Naive thymus-derived CD8-positive, alpha-beta T cell (primary cell): ENCODE measurements at regions not wholly inside any gene's neighbourhood (a gene's known extent, or its start where the extent isn't known, plus 50 kb on each side); places are given as distances from the start of the nearest gene placed in this dataset.
"Not testable (repeated sequence)": the region's sequence is repeated elsewhere in the genome, so short reads cannot be mapped to it uniquely, and the experiment has no call there.

ENCODE experiments used
- ATAC-seq, 2 donors: fragments of 150-1000 bp; cut with Tn5 transposase in 1 of 2; sonication (Bioruptor Pico), chemical (Tn5 transposase) in 1 of 2; 1 replicate in 1 of 2; 2 replicates in 1 of 2; pipeline ENCODE4 v1.10.0; 2021; ENCODE audit warnings: mild to moderate bottlenecking in 2 of 2, moderate library complexity in 2 of 2
- POLR2A ChIA-PET: fragments of 350-600 bp; sonication (Branson Sonifier 250); formaldehyde crosslinking; loops from one replicate; lab custom pipeline; 2021; ENCODE audit warnings: antibody characterized with exemption; lab: Charles Lee
- DNase-seq, 10 donors: peaks; one replicate each; pipeline versions ENCODE4 v3.0.0 to v3.0.0-alpha.2; 2020 to 2022
- H3K27ac Mint-ChIP-seq, 10 donors: one replicate each; pipeline ENCODE4 v1.8.0; 2020 to 2022; ENCODE audit warnings: mild to moderate bottlenecking in 10 of 10, mixed read lengths in 10 of 10, moderate library complexity in 4 of 10, inconsistent platforms in 1 of 10
- H3K27me3 Mint-ChIP-seq, 5 donors: one replicate each; pipeline ENCODE4 v1.8.0; 2021 to 2022; ENCODE audit warnings: mixed read lengths in 5 of 5
- H3K36me3 Mint-ChIP-seq, 3 donors: one replicate each; pipeline ENCODE4 v1.8.0; 2020 to 2022; ENCODE audit warnings: mixed read lengths in 3 of 3, mild to moderate bottlenecking in 2 of 3, inconsistent platforms in 1 of 3
- H3K4me1 Mint-ChIP-seq, 4 donors: one replicate each; pipeline ENCODE4 v1.8.0; 2021 to 2022; ENCODE audit warnings: mixed read lengths in 4 of 4
- H3K4me3 Mint-ChIP-seq, 10 donors: one replicate each; pipeline ENCODE4 v1.8.0; 2020 to 2022; ENCODE audit warnings: mild to moderate bottlenecking in 10 of 10, mixed read lengths in 10 of 10, moderate library complexity in 6 of 10, inconsistent platforms in 1 of 10
- H3K9me3 Mint-ChIP-seq, 9 donors: one replicate each; pipeline ENCODE4 v1.8.0; 2020 to 2022; ENCODE audit warnings: mixed read lengths in 9 of 9, mild to moderate bottlenecking in 3 of 9, inconsistent platforms in 1 of 9, moderate library complexity in 1 of 9

DNA sequence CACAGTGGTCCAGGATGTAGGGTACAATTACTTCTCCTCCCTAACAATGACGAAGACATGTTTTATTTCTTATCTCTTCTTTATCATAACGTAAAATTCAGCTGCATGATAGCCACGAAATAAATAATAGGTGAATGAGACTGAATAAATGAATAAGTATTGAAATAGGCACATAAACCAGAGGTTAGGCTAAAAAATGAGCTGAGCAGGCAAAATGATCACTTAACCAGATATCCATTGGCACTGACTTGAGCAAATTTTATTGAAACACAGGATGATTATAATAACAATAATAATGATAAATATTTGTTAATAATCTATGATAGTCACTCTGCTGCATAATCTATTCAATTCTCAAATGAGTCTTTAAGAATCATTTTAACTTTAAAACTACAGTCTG is 506.9 kb upstream of the ZNF804A start:
- POLR2A ChIA-PET, result no interaction called here
- Mint-ChIP-seq H3K4me1 (no peaks in the 10 kb centered on the region), H3K9me3 (peaks cover 0 to 22% (median 6%) of the 10 kb centered on the region in 9 donors), H3K36me3 (no peaks in the 10 kb centered on the region), H3K27me3 (no peaks in the 10 kb centered on the region), H3K4me3 (no peak overlapping the region), H3K27ac (no peak overlapping the region)
- DNase-seq (no peak), ATAC-seq (no peak)

DNA sequence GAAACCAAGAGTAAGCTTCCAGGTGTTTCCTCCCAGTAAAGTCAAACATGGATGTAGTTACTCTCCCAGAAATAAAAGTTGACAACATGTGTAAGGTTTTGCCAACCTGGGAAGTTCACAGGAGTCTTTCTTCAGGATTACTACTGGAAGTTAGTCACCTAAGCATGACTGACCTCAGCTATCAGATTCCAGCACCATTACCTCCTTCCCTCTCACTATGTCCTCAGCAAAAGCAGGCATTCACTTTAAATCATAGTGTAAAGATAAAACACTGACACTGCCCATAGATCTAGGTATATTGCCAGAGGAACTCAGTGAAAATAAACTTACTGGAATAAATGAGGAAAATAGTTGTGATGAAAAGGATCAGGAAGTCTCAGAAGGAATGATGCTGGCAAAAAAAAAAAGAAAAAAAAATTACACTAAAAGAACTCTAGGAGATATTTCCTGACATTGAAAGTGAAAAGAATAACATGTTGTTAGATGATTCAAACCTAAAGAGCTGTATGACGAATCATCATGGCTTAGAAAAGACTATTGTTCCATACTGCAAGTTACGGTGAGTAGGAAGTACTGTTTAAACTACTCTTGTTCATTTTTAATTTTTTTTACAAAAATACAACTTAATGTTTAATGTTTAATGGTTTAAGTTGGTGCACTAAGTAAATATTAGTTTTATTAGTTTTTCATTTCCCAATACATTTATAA is 484.5 kb upstream of the ZNF804A start:
- no peaks in the 10 kb centered on the region for H3K36me3 Mint-ChIP-seq
- H3K27me3 Mint-ChIP-seq, result no peaks in the 10 kb centered on the region
- DNase-seq (no peak), ATAC-seq (no peak)
- POLR2A ChIA-PET, result no interaction called here
- no peak overlapping the region for H3K27ac Mint-ChIP-seq
- peaks cover 0 to 9% (median 6%) of the 10 kb centered on the region in 9 donors for H3K9me3 Mint-ChIP-seq
- H3K4me1 Mint-ChIP-seq, result no peaks in the 10 kb centered on the region
- H3K4me3 Mint-ChIP-seq, result no peak overlapping the region

DNA sequence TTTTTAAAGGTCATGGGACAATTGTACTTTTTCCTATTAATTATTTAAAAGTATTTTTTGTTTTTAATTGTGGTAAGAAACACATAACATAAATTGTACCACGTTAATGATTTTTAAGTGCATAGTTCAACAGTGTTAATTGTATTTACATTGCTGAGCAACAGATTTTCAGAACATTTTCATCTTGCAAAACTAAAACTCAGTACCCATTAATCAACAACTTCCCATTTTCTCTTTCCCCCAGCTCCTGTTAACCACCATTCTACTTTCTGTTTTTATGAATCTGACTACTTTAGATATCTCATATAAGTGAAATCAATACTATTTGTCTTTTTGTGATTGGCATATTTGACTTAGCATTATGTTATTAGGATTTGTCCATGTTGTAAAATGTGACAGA is 483.9 kb upstream of the ZNF804A start:
- Mint-ChIP-seq H3K27ac (no peak overlapping the region), H3K27me3 (no peaks in the 10 kb centered on the region), H3K9me3 (peaks cover 0 to 9% (median 5%) of the 10 kb centered on the region in 9 donors), H3K4me3 (no peak overlapping the region), H3K36me3 (no peaks in the 10 kb centered on the region), H3K4me1 (no peaks in the 10 kb centered on the region)
- POLR2A ChIA-PET, result no interaction called here
- DNase-seq, result no peak
- no peak for ATAC-seq

DNA sequence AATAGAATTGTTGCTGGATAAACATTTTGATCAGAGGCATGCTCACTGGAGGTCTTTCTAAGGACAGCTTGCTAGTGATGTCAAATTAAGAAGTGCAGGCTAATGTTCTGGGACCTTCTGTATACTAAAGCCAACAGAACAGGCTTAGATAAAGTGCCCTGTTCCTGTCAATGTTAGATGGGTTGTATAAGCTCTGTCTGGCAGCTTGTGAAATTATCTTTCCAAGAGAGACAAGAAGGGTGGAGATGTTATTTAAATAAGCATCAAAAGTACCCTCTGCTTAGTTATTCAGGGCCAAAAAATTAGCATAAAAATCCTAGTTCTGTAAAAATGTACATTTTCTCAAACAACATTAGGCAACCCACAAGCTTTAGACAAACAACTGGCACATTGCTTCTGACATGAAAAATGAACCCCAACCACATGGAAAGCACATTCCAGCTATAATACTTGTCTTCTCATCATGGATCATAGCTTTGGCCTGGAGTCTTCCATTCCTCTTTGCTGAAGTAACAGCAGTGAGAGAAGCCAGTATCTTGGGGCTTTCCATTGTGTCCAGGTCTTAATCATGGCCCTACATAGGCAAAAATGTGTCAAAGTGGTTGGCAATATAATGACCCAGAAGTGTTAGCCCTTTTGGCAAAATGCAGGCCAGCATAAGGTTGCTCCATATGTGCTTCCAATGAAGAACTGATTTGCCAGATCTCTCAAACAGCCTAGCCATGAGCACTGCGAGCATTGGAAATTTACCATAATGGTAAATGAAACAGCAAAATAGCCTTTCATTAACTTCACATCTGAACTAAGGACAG is 478.1 kb upstream of the ZNF804A start:
- no peaks in the 10 kb centered on the region for H3K27me3 Mint-ChIP-seq
- no peaks in the 10 kb centered on the region for H3K36me3 Mint-ChIP-seq
- peaks cover 0 to 11% (median 5%) of the 10 kb centered on the region in 9 donors for H3K9me3 Mint-ChIP-seq
- H3K27ac Mint-ChIP-seq, result no peak overlapping the region
- ATAC-seq (no peak), DNase-seq (no peak)
- H3K4me3 Mint-ChIP-seq, result no peak overlapping the region
- POLR2A ChIA-PET, result no interaction called here
- no peaks in the 10 kb centered on the region for H3K4me1 Mint-ChIP-seq

DNA sequence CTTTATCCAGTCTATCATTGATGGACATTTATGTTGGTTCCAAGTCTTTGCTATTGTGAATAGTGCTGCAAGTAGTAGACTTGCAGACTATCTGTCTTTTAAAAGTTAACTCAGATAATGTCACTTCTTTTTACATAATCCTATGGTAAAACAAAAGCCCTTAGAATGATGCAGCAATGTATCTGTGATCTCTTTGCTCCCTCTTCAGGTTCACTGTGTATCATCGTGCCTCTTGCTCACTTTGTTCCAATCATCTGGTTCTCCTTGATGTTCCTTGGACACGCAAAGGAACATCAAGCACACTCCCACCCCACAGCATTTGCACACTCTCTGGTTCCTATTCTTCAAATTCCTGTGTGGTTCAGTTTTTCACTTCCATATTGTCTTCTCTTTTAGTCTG is 472.5 kb upstream of the ZNF804A start:
- DNase-seq (no peak), ATAC-seq (no peak)
- no peaks in the 10 kb centered on the region for H3K27me3 Mint-ChIP-seq
- H3K4me1 Mint-ChIP-seq, result no peaks in the 10 kb centered on the region
- no peak overlapping the region for H3K4me3 Mint-ChIP-seq
- H3K9me3 Mint-ChIP-seq, result peaks cover 0 to 18% (median 4%) of the 10 kb centered on the region in 9 donors
- no peaks in the 10 kb centered on the region for H3K36me3 Mint-ChIP-seq
- POLR2A ChIA-PET, result no interaction called here
- no peak overlapping the region for H3K27ac Mint-ChIP-seq

DNA sequence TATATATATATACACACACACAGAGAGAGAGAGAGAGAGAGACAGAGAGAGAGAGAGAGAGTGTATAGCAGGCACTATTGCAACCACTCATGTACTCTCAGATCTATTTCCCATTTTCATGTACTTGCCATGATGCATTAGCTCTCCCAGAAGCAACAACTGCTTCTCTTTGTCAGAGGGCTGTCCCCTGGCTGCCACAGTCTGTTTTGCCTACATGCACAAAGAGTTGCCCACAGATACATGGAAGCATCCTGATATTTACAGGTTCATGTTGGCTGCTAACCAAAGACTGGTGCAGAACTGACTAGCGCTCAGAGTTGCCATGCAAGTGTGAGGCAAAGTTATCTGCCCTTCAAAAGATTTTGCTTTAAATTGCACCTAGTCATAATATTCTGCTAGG is 469.3 kb upstream of the ZNF804A start:
- POLR2A ChIA-PET, result no interaction called here
- Mint-ChIP-seq H3K4me3 (no peak overlapping the region), H3K27me3 (no peaks in the 10 kb centered on the region), H3K36me3 (no peaks in the 10 kb centered on the region), H3K4me1 (no peaks in the 10 kb centered on the region), H3K9me3 (peaks cover 0 to 34% (median 17%) of the 10 kb centered on the region in 9 donors), H3K27ac (no peak overlapping the region)
- no peak for DNase-seq
- no peak for ATAC-seq

DNA sequence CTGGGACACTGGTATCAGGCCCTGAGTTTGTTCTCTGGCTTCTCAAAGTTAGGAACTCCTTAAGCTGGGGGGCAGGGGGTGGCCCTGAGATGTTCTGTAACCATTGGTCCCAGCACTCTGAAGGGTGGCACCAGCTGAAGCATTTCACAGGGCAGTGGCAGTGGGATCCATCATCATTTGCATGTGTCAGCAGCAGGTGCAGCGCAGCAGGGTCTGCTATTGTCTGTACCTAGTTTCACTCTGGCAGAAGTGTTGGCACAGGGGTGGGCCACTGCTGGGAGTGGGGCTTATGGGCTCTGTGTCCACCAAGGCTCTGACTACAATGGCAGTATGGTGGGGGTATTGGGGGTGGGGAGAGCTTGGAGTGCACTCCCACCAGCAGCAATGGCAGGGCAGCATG is 460.4 kb upstream of the ZNF804A start:
- H3K27ac Mint-ChIP-seq, result no peak overlapping the region
- H3K4me3 Mint-ChIP-seq, result no peak overlapping the region
- no peak for ATAC-seq
- DNase-seq, result no peak
- peaks cover 0 to 22% (median 12%) of the 10 kb centered on the region in 9 donors for H3K9me3 Mint-ChIP-seq
- no peaks in the 10 kb centered on the region for H3K36me3 Mint-ChIP-seq
- no peaks in the 10 kb centered on the region for H3K27me3 Mint-ChIP-seq
- no peaks in the 10 kb centered on the region for H3K4me1 Mint-ChIP-seq
- POLR2A ChIA-PET, result no interaction called here

DNA sequence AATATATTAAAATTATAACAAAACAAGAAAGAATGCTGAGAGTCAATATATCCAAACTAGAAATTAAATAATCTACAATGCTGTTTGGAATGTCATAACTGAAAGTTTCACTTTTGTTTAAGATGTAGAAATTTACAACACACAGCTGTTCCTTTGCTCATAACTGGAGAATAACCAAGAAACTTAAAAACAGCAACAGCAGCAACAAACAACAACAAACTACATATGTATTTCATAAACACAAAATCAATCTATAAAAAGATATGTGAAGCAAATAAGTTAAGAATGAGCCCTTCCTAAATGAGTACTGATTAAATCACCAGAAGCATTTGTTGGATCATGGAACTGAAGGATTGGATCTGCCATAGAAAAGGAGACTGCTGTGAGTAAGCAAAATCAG is 456.5 kb upstream of the ZNF804A start:
- Mint-ChIP-seq H3K27me3 (no peaks in the 10 kb centered on the region), H3K36me3 (no peaks in the 10 kb centered on the region), H3K4me1 (no peaks in the 10 kb centered on the region), H3K9me3 (peaks cover 0 to 14% (median 5%) of the 10 kb centered on the region in 9 donors), H3K4me3 (no peak overlapping the region), H3K27ac (no peak overlapping the region)
- DNase-seq, result no peak
- POLR2A ChIA-PET, result no interaction called here
- no peak for ATAC-seq

DNA sequence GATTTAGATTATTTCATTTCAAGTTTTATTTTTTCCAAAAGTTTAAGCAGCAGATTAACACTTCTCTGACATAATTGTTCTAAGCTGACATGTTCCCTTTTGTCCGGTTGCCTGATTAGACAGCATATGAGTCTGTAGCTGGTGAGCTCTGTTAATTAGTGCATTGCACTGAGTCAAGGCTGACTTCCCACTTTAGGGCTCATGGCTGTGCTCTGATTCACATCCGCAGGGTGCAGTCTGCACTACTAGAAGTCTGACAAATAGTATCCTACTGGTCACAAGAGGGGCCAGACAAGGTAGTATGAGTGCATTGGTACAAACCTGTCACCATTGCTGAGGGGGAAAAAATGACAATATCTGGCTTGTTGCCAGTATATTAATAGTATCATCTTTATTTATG is 443.9 kb upstream of the ZNF804A start:
- Mint-ChIP-seq H3K4me1 (peaks cover 0 to 1% (median 0%) of the 10 kb centered on the region in 4 donors), H3K9me3 (peaks cover 1 to 24% (median 12%) of the 10 kb centered on the region in 9 donors), H3K4me3 (no peak overlapping the region), H3K27me3 (no peaks in the 10 kb centered on the region), H3K36me3 (no peaks in the 10 kb centered on the region), H3K27ac (no peak overlapping the region)
- POLR2A ChIA-PET, result no interaction called here
- ATAC-seq (no peak), DNase-seq (no peak)

DNA sequence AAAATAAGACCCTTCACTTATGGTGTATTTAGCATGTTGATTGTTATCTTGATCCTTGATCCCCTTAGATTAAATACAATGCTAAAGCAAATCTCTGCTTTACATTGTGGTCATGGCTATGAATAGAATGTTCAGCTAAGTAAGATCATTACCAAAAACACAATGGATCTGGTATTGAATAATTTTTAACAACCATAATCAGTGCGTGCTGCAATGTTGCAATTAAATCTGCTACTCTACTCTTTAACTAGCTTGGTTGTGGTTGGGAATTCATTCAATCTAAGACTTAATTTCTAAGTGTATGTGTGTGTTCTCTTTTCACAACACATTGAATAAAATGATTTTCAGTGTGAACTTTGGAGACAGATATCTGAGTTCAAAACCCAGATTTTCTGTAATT is 442.5 kb upstream of the ZNF804A start:
- no peaks in the 10 kb centered on the region for H3K4me1 Mint-ChIP-seq
- DNase-seq, result no peak
- H3K27me3 Mint-ChIP-seq, result no peaks in the 10 kb centered on the region
- H3K36me3 Mint-ChIP-seq, result no peaks in the 10 kb centered on the region
- no peak overlapping the region for H3K4me3 Mint-ChIP-seq
- no peak overlapping the region for H3K27ac Mint-ChIP-seq
- peaks cover 0 to 20% (median 5%) of the 10 kb centered on the region in 9 donors for H3K9me3 Mint-ChIP-seq
- no peak for ATAC-seq
- POLR2A ChIA-PET, result no interaction called here

DNA sequence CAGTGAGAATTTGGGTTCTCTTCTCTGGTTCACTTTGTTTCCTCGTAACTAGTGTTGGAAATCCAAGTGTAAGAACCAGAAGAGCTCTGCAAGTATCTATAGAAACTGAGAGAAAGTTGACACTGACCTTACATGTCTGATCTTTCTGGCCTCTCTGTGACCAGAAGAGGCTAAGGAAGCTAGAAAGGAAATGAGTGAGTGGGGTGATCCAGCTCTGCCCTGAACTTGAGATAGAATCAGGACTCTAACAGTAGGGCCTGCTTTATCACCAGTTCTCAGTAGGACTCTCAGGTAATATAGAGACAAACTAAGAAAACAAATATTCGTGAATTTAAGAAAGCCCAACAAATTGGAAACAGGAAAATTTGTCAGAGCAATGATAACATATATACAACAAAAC is 441.2 kb upstream of the ZNF804A start:
- Mint-ChIP-seq H3K36me3 (no peaks in the 10 kb centered on the region), H3K4me3 (no peak overlapping the region), H3K9me3 (peaks cover 0 to 18% (median 6%) of the 10 kb centered on the region in 9 donors), H3K4me1 (no peaks in the 10 kb centered on the region), H3K27me3 (no peaks in the 10 kb centered on the region), H3K27ac (no peak overlapping the region)
- DNase-seq (no peak), ATAC-seq (no peak)
- POLR2A ChIA-PET, result no interaction called here

DNA sequence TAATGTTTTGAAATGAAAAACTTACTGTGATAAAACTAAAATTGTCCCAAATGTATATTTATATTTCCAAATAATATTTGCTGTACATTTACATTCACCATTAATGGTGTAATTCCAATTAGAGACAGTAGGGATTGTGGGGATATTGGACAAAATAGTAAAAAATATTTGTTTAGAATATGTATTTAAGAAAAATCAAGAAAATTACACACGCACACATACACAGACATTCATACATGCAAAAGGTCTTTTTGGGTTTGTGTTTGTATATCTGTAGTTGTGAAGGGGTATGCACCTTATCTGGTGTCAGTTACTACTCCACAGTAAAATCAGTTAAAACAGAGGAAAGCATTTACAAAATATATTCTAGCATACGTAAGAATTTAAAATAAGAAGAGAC is 435.9 kb upstream of the ZNF804A start:
- no peak overlapping the region for H3K27ac Mint-ChIP-seq
- DNase-seq, result no peak
- H3K36me3 Mint-ChIP-seq, result no peaks in the 10 kb centered on the region
- H3K4me3 Mint-ChIP-seq, result no peak overlapping the region
- POLR2A ChIA-PET, result no interaction called here
- ATAC-seq, result no peak
- no peaks in the 10 kb centered on the region for H3K27me3 Mint-ChIP-seq
- no peaks in the 10 kb centered on the region for H3K4me1 Mint-ChIP-seq
- H3K9me3 Mint-ChIP-seq, result peaks cover 0 to 13% (median 9%) of the 10 kb centered on the region in 9 donors

DNA sequence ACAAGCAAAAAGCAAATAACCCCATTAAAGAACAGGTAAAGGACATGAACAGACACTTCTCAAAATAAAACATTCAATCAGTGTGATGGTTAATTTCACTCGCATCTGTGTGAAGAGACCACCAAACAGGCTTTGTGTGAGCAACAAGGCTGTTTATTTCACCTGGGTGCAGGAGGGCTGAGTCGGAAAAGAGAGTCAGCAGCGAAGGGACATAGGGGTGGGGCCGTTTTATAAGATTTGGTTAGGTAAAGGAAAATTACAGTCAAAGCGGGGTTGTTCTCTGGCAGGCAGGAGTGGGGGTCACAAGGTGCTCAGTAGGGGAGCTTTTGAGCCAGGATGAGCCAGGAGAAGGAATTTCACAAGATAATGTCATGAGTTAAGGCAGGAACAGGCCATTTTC is 429.5 kb upstream of the ZNF804A start:
- H3K36me3 Mint-ChIP-seq, H3K27ac Mint-ChIP-seq, H3K4me1 Mint-ChIP-seq, DNase-seq, ATAC-seq, H3K27me3 Mint-ChIP-seq, POLR2A ChIA-PET, H3K4me3 Mint-ChIP-seq: not testable (repeated sequence)
- peaks cover 0 to 27% (median 9%) of the 10 kb centered on the region in 9 donors for H3K9me3 Mint-ChIP-seq
